Dermis blood vessel endothelial cell (primary cell): ENCODE measurements at regions not wholly inside any gene's neighbourhood (a gene's known extent, or its start where the extent isn't known, plus 50 kb on each side); places are given as distances from the start of the nearest gene placed in this dataset.

Experiments used
- DNase-seq: peaks from one replicate; pipeline ENCODE4 v3.0.0; 2010

GRCh38 chr10:43945908-43946307 is 297.2 kb upstream of the ZNF32 start:
- no peak for DNase-seq

GRCh38 chr10:43945094-43945730 is 296.5 kb upstream of the ZNF32 start:
- no peak for DNase-seq

GRCh38 chr10:43944381-43945093 is 295.9 kb upstream of the ZNF32 start:
- DNase-seq = no peak

GRCh38 chr10:43943818-43944360 is 295.2 kb upstream of the ZNF32 start:
- no peak for DNase-seq

- no peak for DNase-seq
Measured at GRCh38 chr10:43943119-43943817, 294.6 kb upstream of the ZNF32 start.

- DNase-seq = no peak
Measured at GRCh38 chr10:43942096-43942850, 293.6 kb upstream of the ZNF32 start.

- DNase-seq = no peak
Measured at GRCh38 chr10:43940898-43941837, 292.5 kb upstream of the ZNF32 start.

- DNase-seq = no peak
Measured at GRCh38 chr10:43939939-43940820, 291.5 kb upstream of the ZNF32 start.

GRCh38 chr10:43939389-43939938 is 290.8 kb upstream of the ZNF32 start:
- no peak for DNase-seq

- DNase-seq = no peak
Measured at GRCh38 chr10:43938810-43939209, 290.1 kb upstream of the ZNF32 start.

GRCh38 chr10:43931308-43931930 is 282.7 kb upstream of the ZNF32 start:
- DNase-seq = peak; percentile 22

- DNase-seq = no peak
Measured at GRCh38 chr10:43930777-43931176, 282.1 kb upstream of the ZNF32 start.

- DNase-seq = no peak
Measured at GRCh38 chr10:43930243-43930642, 281.6 kb upstream of the ZNF32 start.

- no peak for DNase-seq
Measured at GRCh38 chr10:43929122-43929521, 280.4 kb upstream of the ZNF32 start.

- no peak for DNase-seq
Measured at GRCh38 chr10:43928425-43928968, 279.8 kb upstream of the ZNF32 start.

GRCh38 chr10:43926875-43927406 is 278.3 kb upstream of the ZNF32 start:
- DNase-seq = no peak

GRCh38 chr10:43926371-43926770 is 277.7 kb upstream of the ZNF32 start:
- DNase-seq = no peak

- no peak for DNase-seq
Measured at GRCh38 chr10:43925793-43926192, 277.1 kb upstream of the ZNF32 start.

- no peak for DNase-seq
Measured at GRCh38 chr10:43923328-43923727, 274.6 kb upstream of the ZNF32 start.
